ENCODE measurements at regions not wholly inside any gene's neighbourhood (a gene's known extent, or its start where the extent isn't known, plus 50 kb on each side); places are given as distances from the start of the nearest gene placed in this dataset.
"Not testable (repeated sequence)": the region's sequence is repeated elsewhere in the genome, so short reads cannot be mapped to it uniquely, and the experiment has no call there.

GRCh38 chr3:15903759-15904720 lies 106.3 kb upstream of the ANKRD28 start:
- no peak for DNase-seq (ENCODE audit: low spot score)

GRCh38 chr3:15905041-15905440 lies 107.3 kb upstream of the ANKRD28 start:
- DNase-seq (ENCODE audit: low spot score), result no peak

- not testable (repeated sequence) for DNase-seq (ENCODE audit: low spot score)
Observed at GRCh38 chr3:15907403-15907802, 109.6 kb upstream of the ANKRD28 start.

- no peak for DNase-seq (ENCODE audit: low spot score)
Observed at GRCh38 chr3:15918988-15919387, 121.2 kb upstream of the ANKRD28 start.

- DNase-seq (ENCODE audit: low spot score), result no peak
Observed at GRCh38 chr3:15919971-15920370, 122.2 kb upstream of the ANKRD28 start.

- no peak for DNase-seq (ENCODE audit: low spot score)
Observed at GRCh38 chr3:15923640-15924405, 126.0 kb upstream of the ANKRD28 start.

- no peak for DNase-seq (ENCODE audit: low spot score)
Observed at GRCh38 chr3:15924914-15925313, 127.1 kb upstream of the ANKRD28 start.

- DNase-seq (ENCODE audit: low spot score), result no peak
Observed at GRCh38 chr3:15926871-15927270, 129.1 kb upstream of the ANKRD28 start.

GRCh38 chr3:15927969-15928368 lies 130.2 kb upstream of the ANKRD28 start:
- no peak for DNase-seq (ENCODE audit: low spot score)

- DNase-seq (ENCODE audit: low spot score), result no peak
Observed at GRCh38 chr3:15929944-15930571, 132.3 kb upstream of the ANKRD28 start.

- no peak for DNase-seq (ENCODE audit: low spot score)
Observed at GRCh38 chr3:15932348-15933300, 134.8 kb upstream of the ANKRD28 start.

- DNase-seq (ENCODE audit: low spot score), result no peak
Observed at GRCh38 chr3:15933439-15934139, 135.8 kb upstream of the ANKRD28 start.

- no peak for DNase-seq (ENCODE audit: low spot score)
Observed at GRCh38 chr3:15934389-15935195, 136.8 kb upstream of the ANKRD28 start.

- DNase-seq (ENCODE audit: low spot score), result no peak
Observed at GRCh38 chr3:15936312-15936711, 138.5 kb upstream of the ANKRD28 start.

- DNase-seq (ENCODE audit: low spot score), result no peak
Observed at GRCh38 chr3:15940641-15941040, 142.9 kb upstream of the ANKRD28 start.

GRCh38 chr3:15941457-15941856 lies 143.7 kb upstream of the ANKRD28 start:
- DNase-seq (ENCODE audit: low spot score), result not testable (repeated sequence)

GRCh38 chr3:15941958-15942357 lies 144.2 kb upstream of the ANKRD28 start:
- no peak for DNase-seq (ENCODE audit: low spot score)

- DNase-seq (ENCODE audit: low spot score), result no peak
Observed at GRCh38 chr3:15942462-15942861, 144.7 kb upstream of the ANKRD28 start.

- no peak for DNase-seq (ENCODE audit: low spot score)
Observed at GRCh38 chr3:15942936-15943335, 145.2 kb upstream of the ANKRD28 start.

- no peak for DNase-seq (ENCODE audit: low spot score)
Observed at GRCh38 chr3:15948388-15948787, 150.6 kb upstream of the ANKRD28 start.
